ENCODE measurements at regions not wholly inside any gene's neighbourhood (a gene's known extent, or its start where the extent isn't known, plus 50 kb on each side); places are given as distances from the start of the nearest gene placed in this dataset.

GRCh38 chr6:14915888-14916832, 329.7 kb upstream of the JARID2 start:
- TF ChIP-seq POLR2AphosphoS5 (IDR thresholded peaks at IDR 0.05; ENCODE audit: low read depth, low read length) (no peak), TAF1 (IDR thresholded peaks at IDR 0.05; ENCODE audit: borderline replicate concordance, insufficient read depth, low read length) (no peak), SIN3A (IDR thresholded peaks at IDR 0.05; ENCODE audit: borderline replicate concordance, insufficient read depth, low read length) (no peak), FOXP2 (optimal IDR thresholded peaks at IDR 0.05; ENCODE audit: borderline replicate concordance, extremely low read depth, extremely low read length, insufficient read depth) (no peak)
- TF ChIP-seq, protein P1, sequence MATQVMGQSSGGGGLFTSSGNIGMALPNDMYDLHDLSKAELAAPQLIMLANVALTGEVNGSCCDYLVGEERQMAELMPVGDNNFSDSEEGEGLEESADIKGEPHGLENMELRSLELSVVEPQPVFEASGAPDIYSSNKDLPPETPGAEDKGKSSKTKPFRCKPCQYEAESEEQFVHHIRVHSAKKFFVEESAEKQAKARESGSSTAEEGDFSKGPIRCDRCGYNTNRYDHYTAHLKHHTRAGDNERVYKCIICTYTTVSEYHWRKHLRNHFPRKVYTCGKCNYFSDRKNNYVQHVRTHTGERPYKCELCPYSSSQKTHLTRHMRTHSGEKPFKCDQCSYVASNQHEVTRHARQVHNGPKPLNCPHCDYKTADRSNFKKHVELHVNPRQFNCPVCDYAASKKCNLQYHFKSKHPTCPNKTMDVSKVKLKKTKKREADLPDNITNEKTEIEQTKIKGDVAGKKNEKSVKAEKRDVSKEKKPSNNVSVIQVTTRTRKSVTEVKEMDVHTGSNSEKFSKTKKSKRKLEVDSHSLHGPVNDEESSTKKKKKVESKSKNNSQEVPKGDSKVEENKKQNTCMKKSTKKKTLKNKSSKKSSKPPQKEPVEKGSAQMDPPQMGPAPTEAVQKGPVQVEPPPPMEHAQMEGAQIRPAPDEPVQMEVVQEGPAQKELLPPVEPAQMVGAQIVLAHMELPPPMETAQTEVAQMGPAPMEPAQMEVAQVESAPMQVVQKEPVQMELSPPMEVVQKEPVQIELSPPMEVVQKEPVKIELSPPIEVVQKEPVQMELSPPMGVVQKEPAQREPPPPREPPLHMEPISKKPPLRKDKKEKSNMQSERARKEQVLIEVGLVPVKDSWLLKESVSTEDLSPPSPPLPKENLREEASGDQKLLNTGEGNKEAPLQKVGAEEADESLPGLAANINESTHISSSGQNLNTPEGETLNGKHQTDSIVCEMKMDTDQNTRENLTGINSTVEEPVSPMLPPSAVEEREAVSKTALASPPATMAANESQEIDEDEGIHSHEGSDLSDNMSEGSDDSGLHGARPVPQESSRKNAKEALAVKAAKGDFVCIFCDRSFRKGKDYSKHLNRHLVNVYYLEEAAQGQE (IDR thresholded peaks at IDR 0.05; ENCODE audit: insufficient read depth in 1 of 2, low read depth in 2 of 2, low read length in 2 of 2), result no peak
